ENCODE measurements at regions not wholly inside any gene's neighbourhood (a gene's known extent, or its start where the extent isn't known, plus 50 kb on each side); places are given as distances from the start of the nearest gene placed in this dataset.

GRCh38 chr11:116387641-116388040 is 385.1 kb downstream of the BUD13 start:
- Histone ChIP-seq H3K27ac (ENCODE audit: low read depth, low read length, poor library complexity, severe bottlenecking) (no peak overlapping the region), H3K27me3 (ENCODE audit: insufficient read depth, low read length) (no peaks in the 10 kb centered on the region), H3K9ac (ENCODE audit: low read length) (no peak overlapping the region), H2AFZ (ENCODE audit: low read length) (no peak overlapping the region), H3K79me2 (ENCODE audit: insufficient read depth, low read length) (no peaks in the 10 kb centered on the region), H3K4me2 (ENCODE audit: low read length) (no peak overlapping the region), H4K20me1 (ENCODE audit: insufficient read depth, low read length) (no peaks in the 10 kb centered on the region), H3K9me3 (ENCODE audit: low read length) (no peaks in the 10 kb centered on the region), H3K9me2 (ENCODE audit: low read depth, low read length) (no peaks in the 10 kb centered on the region), H3F3A (ENCODE audit: insufficient read depth, low read length) (no peaks in the 10 kb centered on the region), H3K4me1 (ENCODE audit: insufficient read depth, low read length, severe bottlenecking) (no peaks in the 10 kb centered on the region), H3K4me3 (ENCODE audit: low read depth, low read length, poor library complexity, severe bottlenecking) (no peak overlapping the region), H3K36me3 (ENCODE audit: insufficient read depth, low read length) (no peaks in the 10 kb centered on the region)
- no peak for TF ChIP-seq CTCF (IDR thresholded peaks at IDR 0.05; ENCODE audit: low read length)
- no peak for TF ChIP-seq EZH2 (IDR thresholded peaks at IDR 0.05; ENCODE audit: borderline replicate concordance, low read length)

- no peak overlapping the region for H2AFZ ChIP-seq (ENCODE audit: low read length)
- no peaks in the 10 kb centered on the region for H4K20me1 ChIP-seq (ENCODE audit: insufficient read depth, low read length)
- H3K27ac ChIP-seq (ENCODE audit: low read depth, low read length, poor library complexity, severe bottlenecking): no peak overlapping the region
- H3K4me2 ChIP-seq (ENCODE audit: low read length): no peak overlapping the region
- no peaks in the 10 kb centered on the region for H3F3A ChIP-seq (ENCODE audit: insufficient read depth, low read length)
- no peaks in the 10 kb centered on the region for H3K4me1 ChIP-seq (ENCODE audit: insufficient read depth, low read length, severe bottlenecking)
- no peaks in the 10 kb centered on the region for H3K79me2 ChIP-seq (ENCODE audit: insufficient read depth, low read length)
- H3K27me3 ChIP-seq (ENCODE audit: insufficient read depth, low read length): no peaks in the 10 kb centered on the region
- no peak overlapping the region for H3K4me3 ChIP-seq (ENCODE audit: low read depth, low read length, poor library complexity, severe bottlenecking)
- no peak overlapping the region for H3K9ac ChIP-seq (ENCODE audit: low read length)
- TF ChIP-seq CTCF (IDR thresholded peaks at IDR 0.05; ENCODE audit: low read length) (no peak), EZH2 (IDR thresholded peaks at IDR 0.05; ENCODE audit: borderline replicate concordance, low read length) (no peak)
- no peaks in the 10 kb centered on the region for H3K36me3 ChIP-seq (ENCODE audit: insufficient read depth, low read length)
- no peaks in the 10 kb centered on the region for H3K9me2 ChIP-seq (ENCODE audit: low read depth, low read length)
- H3K9me3 ChIP-seq (ENCODE audit: low read length): no peaks in the 10 kb centered on the region
Measured at GRCh38 chr11:116386118-116386699, 386.6 kb downstream of the BUD13 start.

- Histone ChIP-seq H3K4me3 (ENCODE audit: low read depth, low read length, poor library complexity, severe bottlenecking) (no peak overlapping the region), H3K36me3 (ENCODE audit: insufficient read depth, low read length) (no peaks in the 10 kb centered on the region), H3K79me2 (ENCODE audit: insufficient read depth, low read length) (no peaks in the 10 kb centered on the region), H3K9ac (ENCODE audit: low read length) (no peak overlapping the region), H3K27me3 (ENCODE audit: insufficient read depth, low read length) (no peaks in the 10 kb centered on the region), H3K9me3 (ENCODE audit: low read length) (no peaks in the 10 kb centered on the region), H3K9me2 (ENCODE audit: low read depth, low read length) (no peaks in the 10 kb centered on the region), H3K4me1 (ENCODE audit: insufficient read depth, low read length, severe bottlenecking) (no peaks in the 10 kb centered on the region), H3K4me2 (ENCODE audit: low read length) (no peak overlapping the region), H3K27ac (ENCODE audit: low read depth, low read length, poor library complexity, severe bottlenecking) (no peak overlapping the region), H4K20me1 (ENCODE audit: insufficient read depth, low read length) (no peaks in the 10 kb centered on the region), H3F3A (ENCODE audit: insufficient read depth, low read length) (no peaks in the 10 kb centered on the region), H2AFZ (ENCODE audit: low read length) (no peak overlapping the region)
- TF ChIP-seq CTCF (IDR thresholded peaks at IDR 0.05; ENCODE audit: low read length): no peak
- TF ChIP-seq EZH2 (IDR thresholded peaks at IDR 0.05; ENCODE audit: borderline replicate concordance, low read length): no peak
Measured at GRCh38 chr11:116384876-116385275, 387.9 kb downstream of the BUD13 start.

Measured in OCI-LY1 (cell line).